OCI-LY7 (cell line): ENCODE measurements at regions not wholly inside any gene's neighbourhood (a gene's known extent, or its start where the extent isn't known, plus 50 kb on each side); places are given as distances from the start of the nearest gene placed in this dataset.

Experiments
- BruUV-seq: library from RNA; stranded (reverse); fragments of 400-500 nt; replicated peaks from 2 replicates; lab custom pipeline; 2021; lab: Mats Ljungman, UMichigan
- CTCF ChIA-PET: fragments of 300-600 bp; sonication (Branson Sonifier 250); formaldehyde crosslinking; loops from one replicate; lab custom pipeline; 2022; ENCODE audit warnings: antibody characterized with exemption; ENCODE audit not compliant: unreplicated experiment; lab: Charles Lee
- POLR2A ChIA-PET: fragments of 300-600 bp; sonication (Branson Sonifier 250); formaldehyde crosslinking; loops from one replicate; lab custom pipeline; 2022; ENCODE audit warnings: antibody characterized with exemption; lab: Charles Lee
- DNase-seq: peaks from one replicate; pipeline ENCODE4 v3.0.0-alpha.2; 2015; ENCODE audit warnings: low spot score
- H2AFZ ChIP-seq: fragments of 200-600 bp; sonication (generic), shearing (Covaris generic); 2 replicates; pipeline ENCODE4 v1.6.1; 2014; ENCODE audit warnings: mild to moderate bottlenecking, antibody characterized with exemption, low read length, moderate library complexity
- H3K27ac ChIP-seq: fragments of 200-600 bp; sonication (generic); 2 replicates; pipeline ENCODE4 v1.5.1; 2014; ENCODE audit warnings: mixed run types, low read depth, mild to moderate bottlenecking, moderate library complexity, low read length, inconsistent platforms; ENCODE audit not compliant: poor library complexity, severe bottlenecking
- H3K36me3 ChIP-seq: fragments of 200-600 bp; sonication (generic); 2 replicates; pipeline ENCODE4 v1.6.1; 2014; ENCODE audit warnings: mild to moderate bottlenecking, antibody characterized with exemption, low read length, moderate library complexity, mixed read lengths; ENCODE audit not compliant: insufficient read depth
- H3K4me1 ChIP-seq: fragments of 200-600 bp; sonication (generic); 2 replicates; pipeline ENCODE4 v1.5.1; 2014; ENCODE audit warnings: mild to moderate bottlenecking, low read length; ENCODE audit not compliant: insufficient read depth, poor library complexity, severe bottlenecking
- H3K4me2 ChIP-seq: fragments of 200-600 bp; sonication (generic); 2 replicates; pipeline ENCODE4 v1.6.1; 2014; ENCODE audit warnings: mild to moderate bottlenecking, low read length
- H3K4me3 ChIP-seq: fragments of 200-600 bp; sonication (generic); 2 replicates; pipeline ENCODE4 v1.5.1; 2014; ENCODE audit warnings: mild to moderate bottlenecking, low read depth, low read length; ENCODE audit not compliant: poor library complexity, severe bottlenecking
- H3K79me2 ChIP-seq: fragments of 200-600 bp; sonication (generic); 2 replicates; pipeline ENCODE4 v1.6.1; 2016; ENCODE audit warnings: low read depth, mild to moderate bottlenecking, low read length, moderate library complexity, mixed read lengths; ENCODE audit not compliant: insufficient read depth
- H3K9me2 ChIP-seq: fragments of 200-600 bp; sonication (generic); 2 replicates; pipeline ENCODE4 v1.6.1; 2016; ENCODE audit warnings: mild to moderate bottlenecking, low read length, mixed read lengths; ENCODE audit not compliant: insufficient read depth
- H3K9me3 ChIP-seq: fragments of 200-600 bp; sonication (generic); 2 replicates; pipeline ENCODE4 v1.6.1; 2014; ENCODE audit warnings: mild to moderate bottlenecking, mixed run types, low read length, mixed read lengths
- H4K20me1 ChIP-seq: fragments of 200-600 bp; sonication (generic); 2 replicates; pipeline ENCODE4 v1.6.1; 2014; ENCODE audit warnings: mild to moderate bottlenecking, antibody characterized with exemption, low read length, moderate library complexity, mixed read lengths; ENCODE audit not compliant: insufficient read depth
- EZH2phosphoT487 ChIP-seq: fragments of 200-600 bp; sonication (generic); IDR thresholded peaks from 2 replicates; pipeline ENCODE4 v1.6.1; 2018; ENCODE audit warnings: low read depth, borderline replicate concordance, mild to moderate bottlenecking, mixed run types, antibody characterized with exemption, low read length, moderate library complexity, mixed read lengths
- intact Hi-C: fragments of 100-400 bp; cut with micrococcal nuclease; formaldehyde crosslinking; loops from one replicate; pipeline ENCODE4 v1.10.0; 2022; ENCODE audit not compliant: unreplicated experiment
- TF ChIP-seq, protein P1 (sequence below): fragments of 200-600 bp; sonication (generic); conservative IDR thresholded peaks from 2 replicates; pipeline ENCODE4 v1.5.1; 2014; ENCODE audit warnings: mild to moderate bottlenecking, antibody characterized with exemption, low read length, moderate library complexity, mixed read lengths

- no peak overlapping the region for H3K4me2 ChIP-seq
These were observed 210.5 kb upstream of the GRIK3 start for GRCh38 chr1:37244815-37245214.

GRCh38 chr1:37246631-37247030 lies 212.3 kb upstream of the GRIK3 start:
- DNase-seq, result no peak
- H4K20me1 ChIP-seq, result no peaks in the 10 kb centered on the region
- intact Hi-C loops, result no loop called here
- CTCF ChIA-PET, result no interaction called here
- no TSS peak for BruUV-seq
- H3K27ac ChIP-seq, result no peak overlapping the region
- H3K9me2 ChIP-seq, result no peaks in the 10 kb centered on the region
- H3K36me3 ChIP-seq, result no peaks in the 10 kb centered on the region
- no peak for TF ChIP-seq EZH2phosphoT487
- TF ChIP-seq, protein P1, sequence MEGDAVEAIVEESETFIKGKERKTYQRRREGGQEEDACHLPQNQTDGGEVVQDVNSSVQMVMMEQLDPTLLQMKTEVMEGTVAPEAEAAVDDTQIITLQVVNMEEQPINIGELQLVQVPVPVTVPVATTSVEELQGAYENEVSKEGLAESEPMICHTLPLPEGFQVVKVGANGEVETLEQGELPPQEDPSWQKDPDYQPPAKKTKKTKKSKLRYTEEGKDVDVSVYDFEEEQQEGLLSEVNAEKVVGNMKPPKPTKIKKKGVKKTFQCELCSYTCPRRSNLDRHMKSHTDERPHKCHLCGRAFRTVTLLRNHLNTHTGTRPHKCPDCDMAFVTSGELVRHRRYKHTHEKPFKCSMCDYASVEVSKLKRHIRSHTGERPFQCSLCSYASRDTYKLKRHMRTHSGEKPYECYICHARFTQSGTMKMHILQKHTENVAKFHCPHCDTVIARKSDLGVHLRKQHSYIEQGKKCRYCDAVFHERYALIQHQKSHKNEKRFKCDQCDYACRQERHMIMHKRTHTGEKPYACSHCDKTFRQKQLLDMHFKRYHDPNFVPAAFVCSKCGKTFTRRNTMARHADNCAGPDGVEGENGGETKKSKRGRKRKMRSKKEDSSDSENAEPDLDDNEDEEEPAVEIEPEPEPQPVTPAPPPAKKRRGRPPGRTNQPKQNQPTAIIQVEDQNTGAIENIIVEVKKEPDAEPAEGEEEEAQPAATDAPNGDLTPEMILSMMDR, result no peak
- POLR2A ChIA-PET, result no interaction called here
- H2AFZ ChIP-seq, result no peak overlapping the region
- no peaks in the 10 kb centered on the region for H3K9me3 ChIP-seq
- no peak overlapping the region for H3K4me3 ChIP-seq
- H3K4me1 ChIP-seq, result no peaks in the 10 kb centered on the region
- H3K79me2 ChIP-seq, result no peaks in the 10 kb centered on the region
- H3K4me2 ChIP-seq, result no peak overlapping the region

More at GRCh38 chr1:37244815-37245214, 210.5 kb upstream of the GRIK3 start:
- DNase-seq, result no peak
- no peak overlapping the region for H3K27ac ChIP-seq
- no peaks in the 10 kb centered on the region for H3K4me1 ChIP-seq
- intact Hi-C loops, result no loop called here
- H3K9me2 ChIP-seq, result no peaks in the 10 kb centered on the region
- H3K36me3 ChIP-seq, result no peaks in the 10 kb centered on the region
- no TSS peak for BruUV-seq
- no peaks in the 10 kb centered on the region for H4K20me1 ChIP-seq
- no peak for TF ChIP-seq EZH2phosphoT487
- TF ChIP-seq, protein P1, result no peak
- H3K79me2 ChIP-seq, result no peaks in the 10 kb centered on the region
- ChIA-PET CTCF (no interaction called here), POLR2A (no interaction called here)
- H2AFZ ChIP-seq, result no peak overlapping the region
- no peaks in the 10 kb centered on the region for H3K9me3 ChIP-seq
- no peak overlapping the region for H3K4me3 ChIP-seq

DNA sequence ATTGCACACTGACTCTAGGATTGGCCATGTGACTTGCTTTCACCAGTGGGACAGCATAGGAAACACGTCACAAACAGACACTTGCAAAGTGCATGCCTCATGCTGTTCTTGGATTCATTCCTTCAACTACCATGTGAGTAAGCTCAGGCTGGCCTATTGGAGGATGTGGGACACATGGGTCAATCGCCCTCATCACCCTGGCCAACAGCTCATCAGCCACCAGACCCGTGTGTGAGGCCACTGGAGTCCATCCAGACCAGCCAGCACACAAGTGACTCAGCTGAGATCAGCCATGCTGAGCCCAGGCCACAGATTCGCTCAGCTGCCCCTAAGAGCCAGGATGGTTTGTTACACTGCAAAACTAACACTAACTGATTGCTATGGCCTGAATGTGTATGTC lies 216.1 kb upstream of the GRIK3 start:
- Histone ChIP-seq H3K4me1 (no peaks in the 10 kb centered on the region), H3K27ac (no peak overlapping the region), H3K4me2 (no peak overlapping the region), H3K9me2 (no peaks in the 10 kb centered on the region), H3K79me2 (no peaks in the 10 kb centered on the region), H3K9me3 (no peaks in the 10 kb centered on the region), H4K20me1 (no peaks in the 10 kb centered on the region), H2AFZ (no peak overlapping the region), H3K36me3 (no peaks in the 10 kb centered on the region), H3K4me3 (no peak overlapping the region)
- intact Hi-C loops, result no loop called here
- DNase-seq, result no peak
- ChIA-PET POLR2A (no interaction called here), CTCF (no interaction called here)
- TF ChIP-seq EZH2phosphoT487, result no peak
- TF ChIP-seq, protein P1, result no peak
- no TSS peak for BruUV-seq
